GM23338 (cell line): ENCODE measurements at regions not wholly inside any gene's neighbourhood (a gene's known extent, or its start where the extent isn't known, plus 50 kb on each side); places are given as distances from the start of the nearest gene placed in this dataset.
"Not testable (repeated sequence)": the region's sequence is repeated elsewhere in the genome, so short reads cannot be mapped to it uniquely, and the experiment has no call there.

Experiments used
- ATAC-seq: fragments of 200-7000 bp; cut with Tn5 transposase; 3 replicates; pipeline ENCODE4 v1.9.1; 2020
- DNase-seq: peaks from one replicate; pipeline ENCODE4 v3.0.0-alpha.2; 2015; ENCODE audit warnings: low spot score
- H2AFZ ChIP-seq: fragments of 200-600 bp; sonication (generic); 2 replicates; pipeline ENCODE4 v1.8.0; 2016; ENCODE audit warnings: antibody characterized with exemption, mild to moderate bottlenecking, moderate library complexity
- H3F3A ChIP-seq: fragments of 200-600 bp; sonication (generic); replicated peaks from 2 replicates; pipeline ENCODE4 v1.8.0; 2017; ENCODE audit warnings: antibody characterized with exemption, mixed run types, low read depth
- H3K27ac ChIP-seq: fragments of 200-600 bp; sonication (generic); 2 replicates; pipeline ENCODE4 v1.6.1; 2016; ENCODE audit warnings: low read depth
- H3K27me3 ChIP-seq: fragments of 200-600 bp; sonication (generic); 2 replicates; pipeline ENCODE4 v1.8.0; 2016; ENCODE audit warnings: mild to moderate bottlenecking, mixed run types, moderate library complexity; ENCODE audit not compliant: insufficient read depth
- H3K36me3 ChIP-seq: fragments of 200-600 bp; sonication (generic); 2 replicates; pipeline ENCODE4 v1.8.0; 2016; ENCODE audit warnings: mild to moderate bottlenecking; ENCODE audit not compliant: insufficient read depth
- H3K4me1 ChIP-seq: fragments of 200-600 bp; sonication (generic); 2 replicates; pipeline ENCODE4 v1.8.0; 2016; ENCODE audit warnings: mild to moderate bottlenecking, moderate library complexity; ENCODE audit not compliant: insufficient read depth
- H3K4me2 ChIP-seq: fragments of 200-600 bp; sonication (generic); 2 replicates; pipeline ENCODE4 v1.7.1; 2017; ENCODE audit warnings: mixed run types
- H3K4me3 ChIP-seq: fragments of 200-600 bp; sonication (generic); 2 replicates; pipeline ENCODE4 v1.6.1; 2016; ENCODE audit warnings: mixed run types
- H3K79me2 ChIP-seq: fragments of 200-600 bp; sonication (generic); replicated peaks from 2 replicates; pipeline ENCODE4 v1.8.0; 2017; ENCODE audit warnings: mild to moderate bottlenecking; ENCODE audit not compliant: insufficient read depth
- H3K9me2 ChIP-seq: fragments of 200-600 bp; sonication (generic); 2 replicates; pipeline ENCODE4 v1.8.0; 2017; ENCODE audit not compliant: insufficient read depth
- H4K20me1 ChIP-seq: fragments of 200-600 bp; sonication (generic); replicated peaks from 2 replicates; pipeline ENCODE4 v1.8.0; 2017; ENCODE audit warnings: mild to moderate bottlenecking; ENCODE audit not compliant: insufficient read depth
- H3K27ac Mint-ChIP-seq: 2 replicates; pipeline ENCODE4 v1.8.0; 2020; ENCODE audit warnings: inconsistent platforms, mild to moderate bottlenecking, moderate library complexity, mixed read lengths
- H3K27me3 Mint-ChIP-seq: 3 replicates; pipeline ENCODE4 v1.8.0; 2022; ENCODE audit warnings: low read depth, mild to moderate bottlenecking, moderate library complexity, mixed read lengths, inconsistent platforms; ENCODE audit not compliant: insufficient read depth, poor library complexity
- H3K36me3 Mint-ChIP-seq: 3 replicates; pipeline ENCODE4 v1.8.0; 2021; ENCODE audit warnings: low read depth, mild to moderate bottlenecking, inconsistent platforms, moderate library complexity, mixed read lengths
- H3K4me1 Mint-ChIP-seq: 3 replicates; pipeline ENCODE4 v1.8.0; 2020; ENCODE audit warnings: mild to moderate bottlenecking, inconsistent platforms, mixed read lengths
- H3K4me3 Mint-ChIP-seq: 3 replicates; pipeline ENCODE4 v1.8.0; 2021; ENCODE audit warnings: moderate library complexity, mild to moderate bottlenecking, inconsistent platforms, mixed read lengths
- H3K9me3 Mint-ChIP-seq: 3 replicates; pipeline ENCODE4 v1.8.0; 2020; ENCODE audit warnings: moderate library complexity, mild to moderate bottlenecking, inconsistent platforms, mixed read lengths
- EZH2 ChIP-seq: fragments of 200-600 bp; sonication (generic); IDR thresholded peaks from one replicate; pipeline ENCODE4 v1.8.0; 2017; ENCODE audit warnings: antibody characterized with exemption, mild to moderate bottlenecking, low read depth; ENCODE audit not compliant: unreplicated experiment
- ZNF331 ChIP-seq: fragments of 250-450 bp; sonication (Bioruptor Pico); IDR thresholded peaks from 2 replicates; pipeline ENCODE4 v1.5.0; 2020; ENCODE audit warnings: low read depth, mild to moderate bottlenecking, moderate library complexity
- TF ChIP-seq, protein P1 (sequence below), 2 experiments: fragments of 200-600 bp in 1 of 2; sonication (generic) in 1 of 2; conservative IDR thresholded peaks; 2 replicates each; pipeline versions ENCODE4 v1.5.1 to v1.6.1; 2016 to 2017; ENCODE audit warnings: antibody characterized with exemption in 2 of 2, low read depth in 2 of 2, mild to moderate bottlenecking in 2 of 2, moderate library complexity in 1 of 2

DNA sequence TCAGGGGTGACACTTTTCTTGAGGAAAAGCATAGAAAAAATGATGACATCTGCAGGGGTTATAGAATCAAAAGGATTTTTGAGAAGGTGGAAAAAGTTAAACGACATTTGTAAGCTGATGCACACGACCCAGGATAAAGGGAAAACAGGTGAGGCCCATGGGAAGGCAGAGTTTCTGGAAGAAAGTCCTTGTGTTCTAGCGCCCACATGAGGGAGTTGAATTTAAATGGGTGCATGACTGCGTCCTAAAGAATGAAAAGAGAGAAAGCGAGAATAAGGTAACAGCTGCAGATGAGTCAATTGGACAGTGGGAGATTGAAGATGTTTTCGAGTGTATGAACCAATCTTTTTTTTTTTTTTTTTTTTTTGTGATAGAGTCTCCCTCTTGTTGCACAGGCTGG, 158.1 kb downstream of the GALR1 start:
- no peaks in the 10 kb centered on the region for H3F3A ChIP-seq
- H4K20me1 ChIP-seq: no peaks in the 10 kb centered on the region
- Mint-ChIP-seq H3K9me3 (no peaks in the 10 kb centered on the region), H3K27me3 (no peaks in the 10 kb centered on the region), H3K36me3 (no peaks in the 10 kb centered on the region), H3K4me1 (no peaks in the 10 kb centered on the region), H3K27ac (no peak overlapping the region), H3K4me3 (no peak overlapping the region)
- no peaks in the 10 kb centered on the region for H3K79me2 ChIP-seq
- 0 out of 2 replicates have a peak overlapping the region, but pooled peaks have one; percentile 1 for H2AFZ ChIP-seq
- H3K9me2 ChIP-seq: no peaks in the 10 kb centered on the region
- H3K27ac ChIP-seq: no peak overlapping the region
- no peaks in the 10 kb centered on the region for H3K36me3 ChIP-seq
- H3K4me1 ChIP-seq: no peaks in the 10 kb centered on the region
- H3K27me3 ChIP-seq: no peaks in the 10 kb centered on the region
- TF ChIP-seq ZNF331 (CRISPR knock-in tag): no peak
- TF ChIP-seq, protein P1, sequence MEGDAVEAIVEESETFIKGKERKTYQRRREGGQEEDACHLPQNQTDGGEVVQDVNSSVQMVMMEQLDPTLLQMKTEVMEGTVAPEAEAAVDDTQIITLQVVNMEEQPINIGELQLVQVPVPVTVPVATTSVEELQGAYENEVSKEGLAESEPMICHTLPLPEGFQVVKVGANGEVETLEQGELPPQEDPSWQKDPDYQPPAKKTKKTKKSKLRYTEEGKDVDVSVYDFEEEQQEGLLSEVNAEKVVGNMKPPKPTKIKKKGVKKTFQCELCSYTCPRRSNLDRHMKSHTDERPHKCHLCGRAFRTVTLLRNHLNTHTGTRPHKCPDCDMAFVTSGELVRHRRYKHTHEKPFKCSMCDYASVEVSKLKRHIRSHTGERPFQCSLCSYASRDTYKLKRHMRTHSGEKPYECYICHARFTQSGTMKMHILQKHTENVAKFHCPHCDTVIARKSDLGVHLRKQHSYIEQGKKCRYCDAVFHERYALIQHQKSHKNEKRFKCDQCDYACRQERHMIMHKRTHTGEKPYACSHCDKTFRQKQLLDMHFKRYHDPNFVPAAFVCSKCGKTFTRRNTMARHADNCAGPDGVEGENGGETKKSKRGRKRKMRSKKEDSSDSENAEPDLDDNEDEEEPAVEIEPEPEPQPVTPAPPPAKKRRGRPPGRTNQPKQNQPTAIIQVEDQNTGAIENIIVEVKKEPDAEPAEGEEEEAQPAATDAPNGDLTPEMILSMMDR (conservative IDR thresholded peaks at IDR 0.05; ENCODE audit: low read depth in 2 of 2): peak; percentile 48 to 75
- DNase-seq (peak; percentile 66), ATAC-seq (peak; percentile 63)
- H3K4me3 ChIP-seq: no peak overlapping the region
- H3K4me2 ChIP-seq: no peak overlapping the region

DNA sequence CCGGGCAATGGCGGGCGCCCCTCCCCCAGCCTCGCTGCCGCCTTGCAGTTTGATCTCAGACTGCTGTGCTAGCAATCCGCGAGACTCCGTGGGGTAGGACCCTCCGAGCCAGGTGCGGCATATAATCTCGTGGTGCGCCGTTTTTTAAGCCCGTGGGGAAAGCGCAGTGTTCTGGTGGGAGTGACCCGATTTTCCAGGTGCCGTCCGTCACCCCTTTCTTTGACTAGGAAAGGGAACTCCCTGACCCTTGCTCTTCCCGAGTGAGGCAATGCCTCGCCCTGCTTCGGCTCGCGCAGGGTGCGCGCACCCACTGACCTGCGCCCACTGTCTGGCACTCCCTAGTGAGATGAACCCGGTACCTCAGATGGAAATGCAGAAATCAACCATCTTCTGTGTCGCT, 171.9 kb downstream of the GALR1 start:
- peak overlapping the region; percentile 33; the same call in 1 of the 2 replicates for H2AFZ ChIP-seq
- peak overlapping the region; percentile 39 for H3K4me2 ChIP-seq
- not testable (repeated sequence) for H3K9me2 ChIP-seq, H3K27me3 ChIP-seq, H3K79me2 ChIP-seq, H3K36me3 ChIP-seq, H3F3A ChIP-seq, ATAC-seq, H3K36me3 Mint-ChIP-seq, H3K4me1 Mint-ChIP-seq, H3K27me3 Mint-ChIP-seq, H4K20me1 ChIP-seq
- DNase-seq: peak; percentile 6
- H3K4me1 ChIP-seq: peaks cover 22% of the 10 kb centered on the region; the same call in 1 of the 2 replicates
- Mint-ChIP-seq H3K4me3 (peak overlapping the region; percentile 70), H3K9me3 (peaks cover 15% of the 10 kb centered on the region), H3K27ac (peak overlapping the region; percentile 93)
- peak overlapping the region; percentile 16; the same call in 1 of the 2 replicates for H3K27ac ChIP-seq
- peak overlapping the region; percentile 43 for H3K4me3 ChIP-seq

DNA sequence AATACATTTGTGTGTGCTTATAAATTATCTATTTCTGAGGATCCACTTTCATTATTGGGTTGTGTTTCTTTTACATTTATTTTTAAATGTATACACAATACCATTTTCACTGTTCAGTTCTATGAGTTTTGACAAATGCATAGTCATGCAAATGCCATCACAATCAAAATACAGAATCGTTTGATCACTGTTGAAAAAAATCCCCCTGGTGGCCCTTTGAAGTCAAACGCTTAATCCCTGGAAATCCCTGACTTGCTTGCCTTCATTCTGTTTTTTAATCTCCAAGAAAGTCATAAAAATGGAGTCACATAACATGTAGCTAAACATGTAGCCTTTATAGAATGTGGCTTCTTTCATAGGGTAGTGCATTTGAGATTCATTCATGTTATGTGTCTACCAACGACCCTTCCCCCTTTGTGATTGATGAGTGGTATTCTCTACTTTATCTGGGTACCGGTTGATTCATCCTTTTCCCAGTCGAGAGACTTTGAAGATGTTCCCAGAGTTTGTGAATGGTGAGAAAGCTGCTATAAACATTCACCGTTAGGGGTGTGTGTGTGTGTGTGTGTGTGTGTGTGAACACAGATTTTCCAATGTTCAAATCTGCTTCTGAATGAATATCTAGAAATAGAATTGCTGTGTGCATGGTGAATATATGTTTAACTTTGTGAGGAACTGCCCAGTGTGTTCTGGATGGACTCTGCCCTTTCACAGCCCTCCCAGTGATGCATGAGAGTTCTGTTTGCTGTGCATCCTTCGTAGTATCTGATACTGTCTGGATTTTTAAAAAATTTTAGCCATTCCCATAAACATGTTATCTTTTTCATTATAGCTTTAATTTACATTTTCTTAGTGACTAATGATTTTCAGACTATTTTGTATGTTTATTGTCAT, 173.6 kb downstream of the GALR1 start:
- Histone ChIP-seq H3K27me3 (no peaks in the 10 kb centered on the region), H3K4me2 (no peak overlapping the region), H3K79me2 (peaks cover 18% of the 10 kb centered on the region), H3K9me2 (no peaks in the 10 kb centered on the region), H3K4me3 (no peak overlapping the region), H3K36me3 (no peaks in the 10 kb centered on the region), H2AFZ (no peak overlapping the region), H3K4me1 (peaks cover 22% of the 10 kb centered on the region; the same call in 1 of the 2 replicates), H4K20me1 (no peaks in the 10 kb centered on the region), H3F3A (no peaks in the 10 kb centered on the region), H3K27ac (no peak overlapping the region)
- H3K27me3 Mint-ChIP-seq: peaks cover 1% of the 10 kb centered on the region
- peaks cover 7% of the 10 kb centered on the region; the same call in 2 of the 3 replicates for H3K36me3 Mint-ChIP-seq
- peak; percentile 34 for DNase-seq
- no peak for ATAC-seq
- H3K9me3 Mint-ChIP-seq: peaks cover 15% of the 10 kb centered on the region
- TF ChIP-seq, protein P1 (conservative IDR thresholded peaks at IDR 0.05; ENCODE audit: low read depth in 2 of 2): peak; percentile 8 to 53; a peak in 2 of 4 replicates
- TF ChIP-seq EZH2: no peak
- H3K27ac Mint-ChIP-seq: no peak overlapping the region
- H3K4me1 Mint-ChIP-seq: peaks cover 10% of the 10 kb centered on the region; the same call in 2 of the 3 replicates
- no peak overlapping the region for H3K4me3 Mint-ChIP-seq
